ENCODE measurements at regions not wholly inside any gene's neighbourhood (a gene's known extent, or its start where the extent isn't known, plus 50 kb on each side); places are given as distances from the start of the nearest gene placed in this dataset.

- TF ChIP-seq EZH2 (IDR thresholded peaks at IDR 0.05; ENCODE audit: low read length, missing control alignments) (no peak), CTCF (conservative IDR thresholded peaks at IDR 0.05 in 1 of 2, IDR thresholded peaks at IDR 0.05 in 1 of 2; ENCODE audit: low read depth in 1 of 2, low read length in 2 of 2) (no peak)
- Histone ChIP-seq H4K20me1 (ENCODE audit: control insufficient read depth, extremely low read depth, insufficient read depth, low read length) (no peaks in the 10 kb centered on the region), H3K4me3 (replicated peaks in 1 of 4; ENCODE audit: control extremely low read depth in 1 of 4, insufficient read depth in 1 of 4, low read depth in 3 of 4, low read length in 4 of 4) (no peak overlapping the region), H3K27ac (ENCODE audit: insufficient read depth, low read length) (no peak overlapping the region), H3K9me3 (ENCODE audit: control insufficient read depth, insufficient read depth, low read depth, low read length) (no peaks in the 10 kb centered on the region), H3K4me2 (ENCODE audit: extremely low read depth, insufficient read depth, low read length) (no peak overlapping the region), H3K27me3 (ENCODE audit: control insufficient read depth, insufficient read depth, low read length) (peaks cover 2% of the 10 kb centered on the region), H3K79me2 (ENCODE audit: control insufficient read depth, insufficient read depth, low read length) (no peaks in the 10 kb centered on the region), H3K9ac (ENCODE audit: insufficient read depth, low read length) (no peak overlapping the region), H3K36me3 (ENCODE audit: control insufficient read depth, insufficient read depth, low read length) (no peaks in the 10 kb centered on the region), H2AFZ (ENCODE audit: low read length) (no peak overlapping the region), H3K4me1 (ENCODE audit: control insufficient read depth, extremely low read depth, insufficient read depth, low read length) (no peaks in the 10 kb centered on the region)
- no peak for DNase-seq (ENCODE audit: low read depth in 2 of 2)
These were observed 281.9 kb downstream of the SHOX2 start for GRCh38 chr3:157824281-157824680.

- Histone ChIP-seq H3K27me3 (ENCODE audit: control insufficient read depth, insufficient read depth, low read length) (peaks cover 2% of the 10 kb centered on the region), H3K4me3 (replicated peaks in 1 of 4; ENCODE audit: control extremely low read depth in 1 of 4, insufficient read depth in 1 of 4, low read depth in 3 of 4, low read length in 4 of 4) (no peak overlapping the region), H3K9me3 (ENCODE audit: control insufficient read depth, insufficient read depth, low read depth, low read length) (no peaks in the 10 kb centered on the region), H3K27ac (ENCODE audit: insufficient read depth, low read length) (no peak overlapping the region), H3K36me3 (ENCODE audit: control insufficient read depth, insufficient read depth, low read length) (no peaks in the 10 kb centered on the region), H3K4me2 (ENCODE audit: extremely low read depth, insufficient read depth, low read length) (no peak overlapping the region), H4K20me1 (ENCODE audit: control insufficient read depth, extremely low read depth, insufficient read depth, low read length) (no peaks in the 10 kb centered on the region), H3K79me2 (ENCODE audit: control insufficient read depth, insufficient read depth, low read length) (no peaks in the 10 kb centered on the region), H3K9ac (ENCODE audit: insufficient read depth, low read length) (no peak overlapping the region), H2AFZ (ENCODE audit: low read length) (no peak overlapping the region), H3K4me1 (ENCODE audit: control insufficient read depth, extremely low read depth, insufficient read depth, low read length) (no peaks in the 10 kb centered on the region)
- TF ChIP-seq EZH2 (IDR thresholded peaks at IDR 0.05; ENCODE audit: low read length, missing control alignments) (no peak), CTCF (conservative IDR thresholded peaks at IDR 0.05 in 1 of 2, IDR thresholded peaks at IDR 0.05 in 1 of 2; ENCODE audit: low read depth in 1 of 2, low read length in 2 of 2) (no peak)
- DNase-seq (ENCODE audit: low read depth in 2 of 2): no peak
These were observed 283.2 kb downstream of the SHOX2 start for GRCh38 chr3:157823050-157823449.

GRCh38 chr3:157820157-157820517, 286.1 kb downstream of the SHOX2 start:
- no peak for DNase-seq (ENCODE audit: low read depth in 2 of 2)
- Histone ChIP-seq H3K9ac (ENCODE audit: insufficient read depth, low read length) (no peak overlapping the region), H3K9me3 (ENCODE audit: control insufficient read depth, insufficient read depth, low read depth, low read length) (no peaks in the 10 kb centered on the region), H2AFZ (ENCODE audit: low read length) (no peak overlapping the region), H3K27me3 (ENCODE audit: control insufficient read depth, insufficient read depth, low read length) (peaks cover 2% of the 10 kb centered on the region), H3K4me1 (ENCODE audit: control insufficient read depth, extremely low read depth, insufficient read depth, low read length) (no peaks in the 10 kb centered on the region), H3K4me3 (replicated peaks in 1 of 4; ENCODE audit: control extremely low read depth in 1 of 4, insufficient read depth in 1 of 4, low read depth in 3 of 4, low read length in 4 of 4) (no peak overlapping the region), H4K20me1 (ENCODE audit: control insufficient read depth, extremely low read depth, insufficient read depth, low read length) (no peaks in the 10 kb centered on the region), H3K27ac (ENCODE audit: insufficient read depth, low read length) (no peak overlapping the region), H3K4me2 (ENCODE audit: extremely low read depth, insufficient read depth, low read length) (no peak overlapping the region), H3K36me3 (ENCODE audit: control insufficient read depth, insufficient read depth, low read length) (no peaks in the 10 kb centered on the region), H3K79me2 (ENCODE audit: control insufficient read depth, insufficient read depth, low read length) (no peaks in the 10 kb centered on the region)
- TF ChIP-seq EZH2 (IDR thresholded peaks at IDR 0.05; ENCODE audit: low read length, missing control alignments): no peak
- TF ChIP-seq CTCF (conservative IDR thresholded peaks at IDR 0.05 in 1 of 2, IDR thresholded peaks at IDR 0.05 in 1 of 2; ENCODE audit: low read depth in 1 of 2, low read length in 2 of 2): no peak
